Activated CD4-positive, CD25-positive, alpha-beta regulatory T cell treated with anti-CD3 and anti-CD28 coated beads, Interleukin-2, amount 50 U/mL, for 72 hours (primary cell): ENCODE measurements at regions not wholly inside any gene's neighbourhood (a gene's known extent, or its start where the extent isn't known, plus 50 kb on each side); places are given as distances from the start of the nearest gene placed in this dataset.

Source experiments
- DNase-seq: peaks from one replicate; pipeline ENCODE4 v3.0.0; 2021

DNA sequence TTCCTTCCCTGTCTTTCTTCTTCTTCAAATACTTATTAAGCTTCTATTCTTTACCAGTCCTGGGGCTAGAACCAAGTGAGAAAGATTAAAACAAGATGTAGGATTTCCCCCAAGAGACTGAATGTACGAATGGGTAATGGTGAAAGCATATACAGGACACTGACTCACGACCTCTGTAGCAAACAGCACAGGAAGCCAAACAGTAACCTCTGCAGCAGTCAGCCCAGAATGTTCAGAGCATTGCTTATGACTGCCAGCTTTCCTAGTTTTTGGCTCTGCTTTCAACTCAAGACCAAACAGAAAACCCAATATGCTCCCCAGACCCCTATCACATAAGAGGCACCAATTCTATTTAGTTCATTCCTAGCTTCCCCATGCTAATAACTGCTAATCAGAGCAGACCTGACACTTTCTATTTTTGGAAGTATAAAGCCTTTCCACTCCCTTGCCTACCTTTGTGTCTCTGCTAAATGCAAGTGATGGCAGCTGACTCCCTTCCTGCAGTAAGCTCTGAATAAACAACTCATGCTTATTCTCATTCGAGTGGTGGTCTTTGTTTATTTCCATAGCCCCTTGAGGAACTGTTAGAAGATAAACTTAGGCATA, 690.6 kb downstream of the EPM2A start:
- DNase-seq: no peak

DNA sequence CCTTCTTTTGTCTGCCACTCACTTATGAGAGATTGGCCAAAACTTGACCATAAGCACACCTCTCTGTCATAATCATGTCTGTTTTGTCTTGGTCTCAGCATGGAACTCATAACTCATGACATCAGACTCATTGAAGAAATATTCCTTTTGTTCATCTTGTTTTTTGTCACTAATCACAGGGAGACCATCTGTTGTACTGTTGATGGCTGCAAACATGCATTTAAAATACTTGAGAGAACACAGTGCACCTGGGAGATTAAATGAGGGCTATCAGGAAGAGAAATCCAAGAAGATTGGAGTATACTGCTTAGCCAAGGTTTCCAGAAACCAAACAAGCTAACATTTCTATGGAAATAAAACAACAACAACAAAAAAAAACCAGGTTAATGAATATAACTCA, 689.7 kb downstream of the EPM2A start:
- no peak for DNase-seq

DNA sequence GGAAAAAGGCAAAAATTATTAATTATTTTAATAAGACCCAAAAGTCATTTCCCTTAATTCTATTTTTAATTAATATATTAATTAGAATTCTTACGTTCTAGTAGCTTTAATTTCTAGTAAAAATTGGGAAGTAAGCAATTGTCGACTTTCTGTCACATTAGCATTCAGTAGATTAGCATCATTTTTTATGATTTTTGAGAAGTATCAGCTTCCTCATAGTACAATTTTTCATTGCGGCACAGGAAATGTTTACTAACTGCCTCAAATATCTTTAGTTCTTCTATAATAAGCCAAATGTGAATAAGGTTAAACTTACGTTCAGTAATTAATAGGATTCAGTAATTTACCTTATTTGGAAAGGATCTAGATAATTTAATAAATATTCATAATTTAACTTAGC, 687.4 kb downstream of the EPM2A start:
- no peak for DNase-seq

DNA sequence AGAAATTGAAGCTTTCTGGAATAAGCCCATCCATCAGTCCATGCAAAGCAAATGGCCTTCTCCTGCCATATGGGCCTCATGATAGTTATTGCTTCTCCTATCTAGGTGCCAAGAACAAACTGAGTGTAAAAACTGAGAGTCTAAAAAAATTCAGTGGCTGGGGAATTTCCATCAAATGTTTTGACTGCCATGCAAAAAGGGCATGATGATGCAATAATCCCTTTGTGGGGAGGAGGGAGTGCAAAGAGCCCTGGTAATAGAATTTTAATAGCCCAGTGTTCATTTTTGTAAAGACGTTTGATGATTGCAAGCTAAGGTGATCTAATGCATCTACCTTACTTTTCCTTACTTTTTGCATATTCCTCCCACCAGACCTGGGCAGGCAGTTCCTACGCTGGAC, 683.7 kb downstream of the EPM2A start:
- DNase-seq: no peak

DNA sequence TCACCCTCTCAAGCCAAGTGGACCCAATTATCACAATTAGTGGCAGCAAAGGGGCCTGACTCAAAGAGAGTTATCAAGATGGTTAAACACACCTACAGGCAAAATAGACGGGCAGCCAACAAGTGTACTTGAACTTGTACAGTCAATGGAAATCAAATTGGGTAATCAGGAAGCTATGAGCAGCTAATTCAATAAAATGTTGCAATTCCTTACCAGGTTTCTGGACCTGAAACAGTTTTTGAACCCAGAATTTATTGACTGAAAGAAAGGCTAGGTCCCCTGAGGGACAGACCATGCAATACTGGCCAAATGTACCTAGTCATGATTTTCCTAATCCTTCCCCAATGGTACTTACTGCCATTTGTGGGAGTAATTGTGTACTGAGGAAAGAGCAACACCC, 679.8 kb downstream of the EPM2A start:
- DNase-seq: no peak

DNA sequence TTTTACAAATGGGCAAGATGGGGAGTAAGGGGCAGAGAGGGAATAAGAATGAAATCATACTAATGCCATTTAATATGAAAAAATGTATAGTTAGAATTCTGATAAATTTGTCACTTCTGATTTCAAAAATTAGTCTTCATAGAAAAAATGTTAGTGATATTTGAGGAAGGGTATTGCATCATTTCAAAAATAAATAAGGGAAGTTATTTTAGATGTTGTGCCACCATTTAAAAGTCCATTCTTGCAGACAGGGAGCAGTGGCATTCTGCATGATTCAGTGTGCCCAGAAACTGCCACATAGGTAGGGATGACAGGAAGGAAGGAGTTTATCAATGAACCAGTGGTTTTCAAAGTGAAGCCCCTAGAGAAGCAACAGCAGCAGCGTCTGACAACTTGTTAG, 674.6 kb downstream of the EPM2A start:
- no peak for DNase-seq

DNA sequence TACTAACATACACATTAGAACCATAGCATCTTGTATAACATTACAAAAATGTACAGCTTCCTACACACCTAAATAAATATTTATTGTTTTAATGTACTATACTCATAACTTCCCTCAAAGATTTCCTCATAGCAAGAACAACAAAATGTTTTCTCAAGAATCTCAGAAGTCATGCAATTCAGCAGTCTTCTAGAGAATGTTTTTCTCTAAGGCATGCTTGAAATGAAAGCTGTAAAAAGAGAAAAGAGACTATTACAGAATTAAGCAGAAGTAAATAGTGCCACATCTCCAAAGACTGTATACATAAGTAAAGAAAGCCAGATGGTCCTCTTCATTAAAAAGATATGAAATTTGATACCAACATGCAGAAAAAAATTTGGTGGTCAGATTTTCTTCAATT, 672.2 kb downstream of the EPM2A start:
- no peak for DNase-seq

DNA sequence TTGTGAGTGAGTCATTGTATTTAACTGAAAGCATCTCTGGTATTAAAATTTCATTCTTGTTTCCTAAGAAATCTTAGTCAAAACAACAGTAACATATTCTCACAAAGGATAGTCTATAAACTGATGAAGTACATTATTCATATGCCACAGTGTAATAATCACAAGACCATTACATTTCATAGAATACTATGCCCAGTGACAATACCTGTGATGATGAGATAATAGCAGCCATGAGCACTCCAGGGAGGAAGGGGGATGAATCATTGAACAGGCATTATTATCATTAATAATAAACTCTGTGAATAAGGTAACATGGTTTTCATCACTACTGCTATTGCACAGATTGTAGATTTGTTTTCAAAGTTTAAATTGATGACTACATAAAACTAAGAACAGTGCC, 667.9 kb downstream of the EPM2A start:
- no peak for DNase-seq

DNA sequence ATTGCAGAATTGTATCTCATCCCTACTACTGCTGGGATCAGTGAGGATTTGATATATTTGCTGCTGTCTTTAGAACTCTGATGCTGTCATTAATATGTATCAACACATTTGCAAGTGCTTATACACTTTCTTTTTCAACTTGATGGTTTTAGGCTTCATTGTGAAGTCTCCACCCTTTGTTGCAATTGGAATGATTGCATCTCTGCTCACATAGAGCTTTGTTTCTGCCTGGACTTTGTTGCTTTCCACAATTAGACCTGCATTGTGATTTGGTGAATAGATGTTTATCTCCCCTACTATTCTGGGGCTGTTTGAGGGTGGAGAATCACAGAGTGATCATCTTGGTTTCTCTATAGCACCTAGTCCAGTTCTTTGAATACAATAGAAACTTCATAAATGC, 666.7 kb downstream of the EPM2A start:
- no peak for DNase-seq

DNA sequence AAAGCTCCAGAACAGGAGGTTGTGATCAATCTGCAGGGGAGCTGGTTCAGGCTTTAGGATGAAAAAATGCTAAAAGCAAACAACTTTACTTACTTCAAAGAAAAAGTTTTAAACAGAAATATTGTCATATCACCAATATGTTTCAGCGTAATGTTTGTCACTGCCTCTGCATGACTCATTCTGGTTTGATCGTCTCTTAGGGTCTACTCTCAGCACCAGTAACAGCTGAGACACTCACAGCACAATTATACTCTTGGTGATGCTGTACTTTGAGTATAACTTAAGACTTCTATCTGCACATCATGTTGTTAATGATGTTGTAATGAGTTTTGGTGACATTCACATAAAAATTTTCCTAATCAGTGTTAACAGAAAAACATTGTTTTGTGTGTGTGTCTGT, 665.4 kb downstream of the EPM2A start:
- DNase-seq: no peak

DNA sequence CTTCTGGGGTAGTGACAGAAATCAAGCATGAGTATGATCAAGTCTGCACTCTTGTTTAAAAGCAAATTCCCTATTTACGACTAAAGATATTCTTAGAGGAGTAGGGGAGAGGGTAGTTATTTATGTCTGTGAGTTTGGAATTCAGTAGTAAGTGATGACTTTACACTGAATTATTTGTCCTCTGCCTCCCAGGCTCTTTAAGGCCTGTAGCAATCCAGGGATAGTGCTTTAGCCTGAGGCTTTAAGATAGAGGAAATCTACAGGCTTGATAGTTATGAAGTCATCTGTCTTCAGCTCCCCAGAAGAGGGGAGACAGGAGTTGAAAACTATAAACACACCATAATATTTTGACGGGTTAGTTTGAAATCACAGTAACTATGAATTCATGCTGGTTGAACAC, 664.5 kb downstream of the EPM2A start:
- no peak for DNase-seq

DNA sequence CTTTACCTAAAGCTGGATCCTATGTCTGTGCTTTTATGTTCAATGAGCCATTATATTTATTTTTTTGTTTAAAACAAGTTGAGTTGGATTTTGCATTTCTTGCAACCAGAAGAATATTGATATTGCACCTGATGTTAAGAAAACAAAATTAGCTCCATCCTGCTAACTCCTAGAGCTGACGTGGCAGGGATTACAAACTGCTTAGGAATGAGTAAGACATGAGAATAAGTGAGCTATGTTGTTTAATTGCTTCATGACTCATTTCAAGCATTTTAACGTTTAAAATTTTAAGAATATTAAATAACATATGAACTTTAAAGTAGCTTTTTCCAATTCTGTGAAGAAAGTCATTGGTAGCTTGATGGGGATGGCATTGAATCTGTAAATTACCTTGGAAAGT, 663.5 kb downstream of the EPM2A start:
- DNase-seq: no peak

DNA sequence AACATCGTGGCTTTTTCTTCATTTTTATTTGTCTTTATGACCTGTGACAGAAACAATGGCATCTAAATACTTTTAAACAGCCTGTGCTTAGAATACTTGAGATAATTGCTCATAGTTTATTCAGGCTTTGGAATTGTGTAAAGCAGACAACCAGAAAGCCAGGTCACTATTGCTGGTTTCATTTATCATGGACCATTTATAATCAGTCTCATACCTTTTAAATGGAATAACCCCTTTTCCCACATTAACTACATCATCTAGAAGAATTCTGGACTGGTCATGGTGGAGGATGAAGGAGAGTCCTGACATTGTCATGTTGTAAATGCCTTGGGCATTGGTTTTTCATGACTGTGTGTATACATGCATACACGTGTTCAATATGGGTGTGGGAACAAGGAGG, 661.5 kb downstream of the EPM2A start:
- no peak for DNase-seq

DNA sequence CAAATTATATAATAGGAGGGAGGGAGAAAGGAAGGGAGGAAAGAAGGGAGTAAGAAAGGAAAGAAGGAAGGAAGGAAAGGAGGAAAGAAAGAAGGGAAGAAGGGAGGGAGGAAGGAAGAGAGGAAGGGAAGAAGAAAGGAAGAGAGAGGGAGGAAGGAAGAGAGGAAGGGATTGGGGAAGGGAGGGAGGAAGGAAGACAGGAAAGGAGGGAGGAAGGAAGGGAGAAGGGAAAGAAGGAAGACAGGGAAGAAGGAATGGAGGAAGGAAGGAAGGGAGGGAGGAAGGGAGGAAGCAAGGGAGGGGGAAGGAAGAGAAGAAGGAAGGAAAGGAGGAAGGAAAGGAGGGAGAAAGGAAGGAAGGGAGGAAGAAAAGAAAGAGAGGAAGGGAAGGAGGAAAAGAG, 660.5 kb downstream of the EPM2A start:
- DNase-seq: no peak

DNA sequence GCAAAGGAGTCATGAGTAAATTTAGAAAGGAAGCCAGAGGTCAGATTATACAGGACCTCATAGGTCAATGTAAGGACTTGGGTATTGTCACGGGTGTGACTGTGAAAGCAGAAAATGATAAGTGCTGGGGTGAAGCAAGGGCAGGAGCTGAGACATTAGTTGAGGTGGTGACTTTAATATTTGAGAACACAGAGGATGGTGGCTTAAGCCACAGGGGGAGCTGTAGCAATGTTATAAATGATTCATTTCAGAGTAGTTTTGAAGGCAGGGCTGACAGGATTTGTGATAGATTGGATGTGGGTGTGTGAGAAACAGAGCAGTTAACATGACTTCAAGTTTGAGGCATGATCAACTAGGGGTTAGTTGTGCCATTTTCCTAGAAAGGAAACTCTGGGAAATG, 659.9 kb downstream of the EPM2A start:
- DNase-seq: no peak

DNA sequence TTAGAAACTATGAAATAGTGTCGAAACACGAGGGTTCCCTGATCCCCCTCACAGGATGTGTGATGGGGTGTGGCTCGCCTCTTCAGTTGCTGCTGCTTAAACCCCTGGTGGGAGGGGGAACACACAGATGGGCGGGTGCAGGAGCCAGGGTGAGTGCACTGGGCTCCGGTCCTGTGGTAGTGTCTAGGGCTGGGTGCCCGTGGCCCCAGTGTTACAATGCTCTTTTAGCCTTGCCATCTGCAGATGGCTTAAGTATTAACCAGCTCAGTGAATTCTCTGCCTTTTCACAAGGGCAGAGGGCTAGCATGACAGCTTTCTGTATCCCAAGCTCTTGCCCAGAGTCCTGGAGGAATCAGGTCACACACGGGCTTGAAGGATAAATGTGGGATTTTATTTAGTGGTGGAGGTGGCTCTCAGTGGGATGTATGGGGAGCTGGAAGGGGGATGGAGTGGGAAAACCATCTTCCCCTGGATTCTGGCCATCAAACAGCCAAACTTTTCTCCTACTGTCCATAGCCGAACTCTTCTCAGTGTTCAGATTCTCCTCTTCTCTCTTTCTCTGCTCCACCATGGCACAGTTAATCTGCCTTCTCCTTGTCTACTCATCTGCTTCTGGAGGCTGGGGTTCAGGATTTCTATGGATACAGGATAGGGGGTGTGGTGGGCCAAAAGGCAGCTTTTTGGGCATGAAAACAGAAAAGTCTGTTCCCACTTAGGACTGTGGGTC, 659.0 kb downstream of the EPM2A start:
- DNase-seq: no peak

DNA sequence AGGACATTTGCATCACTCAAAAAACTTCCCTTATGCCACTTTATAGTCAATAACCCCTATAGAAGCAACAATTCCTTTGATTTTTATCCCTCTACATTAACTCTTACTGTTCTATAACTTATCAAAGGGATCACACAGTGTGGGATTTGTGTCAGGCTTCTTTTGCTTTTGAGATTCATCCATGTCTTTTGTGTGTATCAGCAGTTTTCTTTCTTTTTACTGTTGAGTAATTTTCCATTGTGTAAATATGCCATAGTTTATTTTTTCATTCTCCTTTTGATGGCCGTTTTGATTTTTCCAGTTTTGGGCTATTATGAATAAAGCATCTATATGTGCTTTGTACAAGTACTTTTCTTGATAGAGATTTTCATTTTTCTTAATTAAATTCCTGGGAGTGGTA, 657.9 kb downstream of the EPM2A start:
- DNase-seq: no peak

DNA sequence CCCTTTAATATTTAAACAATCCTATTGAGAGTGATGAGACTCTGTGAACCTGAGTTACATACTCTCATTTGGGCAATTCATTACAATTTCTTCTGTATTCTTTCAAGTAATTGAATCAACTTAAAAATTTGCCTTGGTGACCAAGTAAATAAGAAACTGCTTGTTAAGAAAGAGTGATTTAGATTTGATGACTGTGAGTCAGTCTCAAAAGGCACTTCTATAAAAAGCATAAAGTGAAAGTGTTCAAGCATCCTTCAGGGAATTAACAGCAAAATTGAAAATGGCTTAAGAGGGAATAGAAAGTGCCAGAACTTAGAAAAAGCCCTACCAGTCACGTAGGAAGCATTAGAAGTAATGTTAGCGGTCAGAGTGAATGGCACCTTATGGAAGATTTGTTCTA, 654.7 kb downstream of the EPM2A start:
- no peak for DNase-seq

DNA sequence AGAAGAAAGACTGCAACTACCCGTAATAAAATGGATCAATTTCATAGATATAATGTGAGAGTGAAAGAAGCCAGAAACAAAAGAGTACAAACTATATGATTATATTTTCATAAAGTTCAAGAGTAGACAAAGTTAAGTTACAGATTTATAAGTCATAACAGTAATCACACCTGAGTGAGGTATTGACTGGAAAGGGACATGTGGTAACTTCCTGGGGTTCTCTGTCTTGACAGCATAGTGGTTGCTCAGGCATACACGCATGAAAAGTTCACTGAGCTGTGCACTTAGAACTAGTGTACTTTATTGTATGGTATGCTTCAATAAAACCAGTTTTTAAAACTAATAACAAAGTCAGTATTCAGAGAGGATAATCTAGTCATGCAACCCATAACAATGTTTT, 653.6 kb downstream of the EPM2A start:
- no peak for DNase-seq

DNA sequence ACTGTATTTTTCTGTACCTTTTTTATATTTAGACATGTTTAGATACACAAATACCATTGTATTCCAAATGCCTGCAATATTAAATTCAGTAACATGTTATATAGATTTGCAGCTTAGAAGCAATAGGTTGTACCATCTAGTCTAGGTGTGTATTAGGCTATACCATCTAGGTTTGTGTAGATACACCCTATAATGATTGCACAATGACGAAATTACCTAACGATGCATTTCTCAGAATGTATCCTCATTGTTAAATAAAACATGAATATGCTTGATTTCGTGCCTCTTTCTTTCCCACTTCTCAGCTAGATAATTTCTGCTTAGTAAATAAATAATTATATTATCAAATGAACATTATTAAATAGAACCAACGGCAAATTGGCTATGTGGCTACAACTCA, 653.0 kb downstream of the EPM2A start:
- no peak for DNase-seq

DNA sequence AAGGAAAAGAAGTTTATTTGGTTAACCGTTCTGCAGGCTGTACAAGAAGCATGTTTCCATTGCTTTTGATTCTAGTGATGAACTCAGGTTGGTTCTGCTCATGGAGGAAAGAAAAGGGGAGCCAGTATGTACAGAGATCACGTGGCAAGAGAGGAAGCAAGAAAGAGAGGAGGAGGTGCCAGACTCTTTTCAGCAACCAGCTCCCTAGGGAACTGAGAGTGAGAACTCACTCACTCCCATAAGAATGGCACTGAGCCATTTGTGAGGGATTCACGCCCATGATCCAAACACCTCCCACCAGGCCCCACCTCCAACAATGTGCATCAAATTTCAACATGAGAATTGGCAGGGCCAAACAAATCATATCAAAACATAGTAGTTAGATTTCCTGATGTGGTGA, 649.1 kb downstream of the EPM2A start:
- no peak for DNase-seq

DNA sequence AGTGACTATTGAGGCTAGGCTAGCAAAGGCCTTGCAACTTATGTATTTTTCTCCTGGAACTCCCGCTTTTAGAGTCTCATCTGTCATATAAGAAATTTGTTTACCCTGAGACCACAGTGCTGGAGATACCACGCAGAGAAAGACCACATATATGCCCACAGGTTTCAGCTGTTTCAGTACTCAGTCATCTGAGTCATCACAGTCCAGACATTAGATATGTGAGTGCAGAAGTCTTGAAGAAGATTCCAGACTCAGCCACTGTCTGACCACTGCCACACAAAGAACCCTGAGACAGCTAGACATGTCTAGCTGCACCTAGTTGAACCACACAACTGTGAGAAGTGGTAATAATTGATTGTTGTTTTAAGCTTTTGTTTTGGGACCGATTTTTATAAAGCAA, 648.3 kb downstream of the EPM2A start:
- no peak for DNase-seq

DNA sequence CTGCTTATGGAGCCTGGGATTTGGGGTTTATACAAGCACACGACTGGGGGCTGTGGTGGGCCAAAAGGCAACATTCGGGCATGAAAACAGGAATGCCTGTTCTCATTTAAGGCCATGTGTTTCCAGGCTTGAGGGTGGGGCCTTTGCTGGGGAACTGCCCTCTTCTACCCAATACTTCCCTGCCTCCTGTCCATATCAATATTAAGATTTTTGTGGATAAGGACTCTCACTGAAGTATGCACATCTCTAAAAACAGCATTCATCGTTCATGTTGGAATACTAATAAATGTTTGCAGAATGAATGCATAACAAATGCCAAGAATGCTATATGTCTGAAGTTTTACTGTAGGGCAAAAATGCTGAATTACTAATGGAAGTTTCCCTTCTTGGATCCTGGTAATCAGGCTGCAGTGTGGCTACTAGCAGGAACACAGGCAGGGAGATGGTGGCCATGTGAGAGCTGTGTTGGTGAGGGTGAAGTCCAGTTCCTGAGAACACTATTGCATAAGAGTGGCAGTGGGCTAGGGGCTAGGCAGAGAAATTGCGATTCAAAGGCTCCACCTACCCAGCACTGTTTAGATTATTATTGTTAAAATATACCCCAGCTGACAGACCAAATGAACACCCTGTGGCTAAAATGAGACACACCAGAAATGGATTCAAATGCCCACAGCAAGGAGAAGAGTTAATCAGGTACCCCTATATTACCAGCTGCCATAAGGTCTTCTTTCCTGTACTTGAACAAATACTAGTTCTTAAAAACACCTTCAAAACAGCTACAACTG, 644.3 kb downstream of the EPM2A start:
- DNase-seq: no peak

DNA sequence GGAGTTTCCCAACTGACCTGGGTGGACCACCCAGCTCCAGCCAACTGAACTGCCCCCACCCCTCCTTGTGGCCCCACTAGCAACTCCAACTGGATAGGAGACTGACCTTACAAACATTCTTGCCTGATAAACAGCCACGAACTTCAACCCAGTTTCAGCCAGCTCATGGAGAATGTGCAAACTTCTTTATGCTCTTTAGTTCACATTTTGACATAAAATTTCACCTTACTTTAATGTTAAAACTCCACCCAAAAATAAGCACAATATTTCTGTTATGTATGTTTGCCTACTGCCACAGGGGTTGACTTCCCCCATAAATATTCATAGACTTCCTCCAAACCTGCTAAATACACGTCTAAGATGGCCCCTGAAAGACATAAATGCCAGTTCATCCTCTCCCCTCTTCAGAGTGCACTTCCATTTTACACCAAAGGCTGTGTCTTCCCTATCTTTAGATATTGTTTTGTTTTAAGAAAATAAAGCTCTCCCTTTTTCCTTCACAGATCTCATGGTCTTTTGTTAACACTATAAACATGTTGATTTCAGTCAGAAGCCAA, 643.7 kb downstream of the EPM2A start:
- no peak for DNase-seq
